Hematopoietic multipotent progenitor cell treated with erythropoietin and hydrocortisone succinate and interleukin-3 and kit ligand, for 4 days (in vitro differentiated cells): ENCODE measurements at regions not wholly inside any gene's neighbourhood (a gene's known extent, or its start where the extent isn't known, plus 50 kb on each side); places are given as distances from the start of the nearest gene placed in this dataset.
"Not testable (repeated sequence)": the region's sequence is repeated elsewhere in the genome, so short reads cannot be mapped to it uniquely, and the experiment has no call there.

ENCODE experiments used
- DNase-seq: peaks from one replicate; pipeline ENCODE4 v3.0.0-alpha.2; 2015

- DNase-seq: not testable (repeated sequence)
These were observed 601.6 kb downstream of the LRRC70 start for GRCh38 chr5:63180190-63180589.

- DNase-seq: no peak
These were observed 597.2 kb downstream of the LRRC70 start for GRCh38 chr5:63175850-63176249.

- DNase-seq: no peak
These were observed 591.9 kb downstream of the LRRC70 start for GRCh38 chr5:63170486-63170885.

DNA sequence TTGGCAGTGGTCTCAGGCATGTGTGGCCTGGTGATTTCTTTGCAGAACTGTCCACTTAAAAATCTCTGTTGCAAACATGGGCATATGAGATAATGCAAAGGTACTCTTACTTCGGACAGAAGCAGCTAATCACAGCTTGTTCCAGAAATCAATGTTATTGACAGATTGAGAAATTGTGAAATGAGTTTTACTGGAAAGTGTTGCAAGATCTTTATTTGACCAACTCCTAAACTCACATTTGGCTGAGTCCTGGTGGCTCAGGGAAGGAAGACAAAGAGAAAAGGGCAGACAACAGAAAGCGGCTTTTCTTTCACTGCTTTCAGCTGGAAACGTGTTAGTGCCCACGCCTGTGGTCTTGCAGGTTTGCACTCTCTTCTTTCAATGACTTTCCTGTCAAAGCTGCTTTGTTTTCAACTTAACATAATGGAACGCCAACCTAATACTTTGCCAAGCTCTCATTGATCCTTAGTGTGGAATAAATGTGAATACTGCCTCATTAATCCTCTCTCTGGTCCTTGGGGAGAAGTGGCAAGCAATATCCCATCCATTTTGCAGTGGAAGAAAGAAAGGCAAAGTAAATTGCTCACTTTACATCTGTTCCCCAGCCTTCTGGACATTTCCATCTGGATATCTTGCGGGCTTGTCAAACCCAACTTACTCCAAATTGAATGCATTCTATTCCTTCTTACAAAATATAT is 586.4 kb downstream of the LRRC70 start:
- no peak for DNase-seq

DNA sequence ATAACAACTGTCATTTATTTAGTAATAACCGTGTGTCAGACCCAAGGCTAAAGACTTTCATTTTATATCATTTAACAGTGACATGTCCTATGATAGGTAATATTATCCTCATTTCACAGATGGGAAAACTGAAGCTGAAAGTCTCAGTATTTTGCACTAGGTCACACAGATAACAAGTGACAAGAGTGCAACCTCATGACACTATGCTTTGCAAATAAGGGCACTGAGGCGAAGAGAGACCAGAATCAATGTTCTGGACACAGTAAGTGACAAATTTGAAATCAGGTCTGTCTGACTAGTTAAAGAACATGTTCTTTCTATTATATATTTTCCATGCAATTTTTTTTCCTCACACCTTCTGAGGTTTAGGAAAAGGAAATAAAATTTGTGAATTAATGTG is 585.7 kb downstream of the LRRC70 start:
- DNase-seq: no peak

DNA sequence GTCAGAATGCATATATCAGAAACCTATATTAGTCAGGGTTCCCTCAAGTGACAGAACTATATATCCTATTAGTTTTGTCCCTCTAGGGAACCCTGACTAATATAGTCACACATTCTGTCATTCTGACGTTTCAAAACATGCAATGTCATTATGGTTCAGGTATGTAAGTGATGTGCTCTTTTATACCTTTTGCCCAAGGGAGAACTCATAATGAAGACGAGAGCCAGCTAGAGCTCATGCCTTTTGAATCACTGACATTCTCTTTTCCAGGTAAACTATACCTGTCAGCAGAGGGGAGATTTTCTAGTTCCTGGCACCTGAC is 576.7 kb downstream of the LRRC70 start:
- DNase-seq: no peak

DNA sequence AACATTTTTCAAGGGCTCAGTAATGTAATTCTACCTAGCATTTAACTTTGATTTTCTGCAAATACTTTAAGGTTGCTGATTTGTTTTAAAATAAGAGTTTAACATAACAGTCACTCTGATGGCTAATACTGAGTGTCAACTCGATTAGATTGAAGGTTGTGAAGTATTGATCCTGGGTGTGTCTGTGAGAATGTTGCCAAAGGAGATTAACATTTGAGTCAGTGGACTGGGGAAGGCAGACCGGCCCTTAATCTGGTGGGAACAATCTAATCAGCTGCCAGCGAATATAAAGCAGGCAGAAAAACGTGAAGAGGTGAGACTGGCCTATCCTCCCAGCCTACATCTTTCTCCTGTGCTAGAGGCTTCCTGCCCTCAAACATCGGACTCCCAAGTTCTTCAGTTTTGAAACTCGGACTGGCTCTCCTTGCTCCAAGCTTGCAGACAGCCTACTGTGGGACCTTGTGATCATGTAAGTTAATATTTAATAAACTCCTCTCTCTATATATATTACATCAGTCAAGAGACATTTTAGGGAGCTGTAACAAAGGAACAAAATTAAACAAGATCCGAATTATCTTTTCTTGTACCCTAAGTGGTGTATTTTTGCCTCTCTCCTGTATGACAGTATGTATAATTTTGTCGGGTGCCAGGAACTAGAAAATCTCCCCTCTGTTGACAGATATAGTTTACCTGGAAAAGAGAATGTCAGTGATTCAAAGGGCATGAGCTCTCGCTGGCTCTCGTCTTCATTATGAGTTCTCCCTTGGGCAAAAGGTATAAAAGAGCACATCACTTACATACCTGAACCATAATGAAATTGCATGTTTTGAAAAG is 576.1 kb downstream of the LRRC70 start:
- no peak for DNase-seq

- DNase-seq: no peak
These were observed 574.3 kb downstream of the LRRC70 start for GRCh38 chr5:63152871-63153270.

GRCh38 chr5:63145167-63145566 is 566.5 kb downstream of the LRRC70 start:
- DNase-seq: no peak

- DNase-seq: no peak
These were observed 563.0 kb downstream of the LRRC70 start for GRCh38 chr5:63141591-63141990.

DNA sequence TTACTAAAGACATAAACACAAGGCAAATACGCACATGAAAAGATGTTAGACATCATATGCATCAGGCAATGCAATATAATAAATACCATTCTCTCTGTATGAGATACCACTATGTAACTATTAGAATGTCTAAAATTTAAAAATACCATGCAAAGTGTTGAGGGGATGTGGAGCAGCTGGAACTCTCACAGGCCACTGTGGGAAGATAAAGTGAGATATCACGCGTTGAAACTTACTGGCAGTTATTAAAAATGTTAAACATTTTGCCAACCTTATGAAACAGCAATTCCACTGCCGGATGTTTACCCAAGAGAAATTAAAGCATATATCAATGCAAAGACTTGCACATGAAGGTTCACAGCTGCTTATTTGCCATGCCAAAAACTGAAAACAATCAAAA is 556.7 kb downstream of the LRRC70 start:
- DNase-seq: no peak

DNA sequence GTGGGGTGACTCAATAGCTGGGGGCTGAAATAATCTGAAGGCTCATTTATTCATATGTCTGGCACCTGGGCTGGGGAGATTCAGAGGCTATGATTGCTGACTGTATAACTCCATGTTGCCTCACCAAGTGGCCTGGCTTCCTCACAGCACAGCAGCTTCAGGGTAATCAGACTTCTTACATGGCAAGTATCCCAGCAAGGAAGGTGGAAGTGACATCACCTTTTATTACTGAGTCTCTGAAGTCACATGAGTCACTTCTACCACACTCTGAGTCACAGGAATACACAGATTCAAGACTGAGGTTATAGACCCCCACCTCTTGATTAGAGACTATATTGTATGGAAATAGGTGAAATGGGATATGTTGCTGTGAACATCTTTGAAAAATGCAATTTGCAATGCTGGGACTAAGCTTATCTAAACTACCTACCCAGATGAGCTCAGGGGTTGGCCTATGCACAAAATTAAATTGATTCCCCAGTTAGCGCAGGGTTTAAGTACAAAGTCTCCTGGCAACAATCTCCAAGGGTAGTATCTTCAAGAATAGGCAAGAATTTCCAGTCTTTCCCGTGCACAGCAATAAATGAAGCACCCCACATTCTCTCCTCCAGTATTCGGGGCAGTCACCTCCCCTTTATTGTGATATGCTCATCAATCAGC is 553.1 kb downstream of the LRRC70 start:
- DNase-seq: no peak

- no peak for DNase-seq
These were observed 550.1 kb downstream of the LRRC70 start for GRCh38 chr5:63128761-63129160.

- no peak for DNase-seq
These were observed 549.4 kb downstream of the LRRC70 start for GRCh38 chr5:63128018-63128417.

DNA sequence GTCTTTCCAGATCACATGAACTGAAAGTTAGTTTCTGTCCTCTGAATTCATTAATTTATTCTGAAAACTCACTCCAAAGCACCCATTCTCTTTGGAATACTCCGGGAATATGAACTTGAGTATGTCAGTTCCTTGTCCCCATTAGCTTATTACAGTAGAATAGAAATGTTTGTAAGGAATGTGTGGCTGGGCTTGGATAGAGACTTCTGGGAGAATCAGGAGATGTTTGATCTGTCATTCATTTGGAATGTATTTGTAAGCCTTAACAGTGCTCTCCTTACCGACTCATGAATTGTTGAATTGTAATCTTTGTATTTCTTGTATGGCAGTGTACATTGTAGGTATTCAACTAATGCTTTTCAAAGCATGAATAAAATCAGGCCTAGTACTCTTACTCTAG is 548.4 kb downstream of the LRRC70 start:
- DNase-seq: no peak

GRCh38 chr5:63125862-63126261 is 547.2 kb downstream of the LRRC70 start:
- peak; percentile 46 for DNase-seq

DNA sequence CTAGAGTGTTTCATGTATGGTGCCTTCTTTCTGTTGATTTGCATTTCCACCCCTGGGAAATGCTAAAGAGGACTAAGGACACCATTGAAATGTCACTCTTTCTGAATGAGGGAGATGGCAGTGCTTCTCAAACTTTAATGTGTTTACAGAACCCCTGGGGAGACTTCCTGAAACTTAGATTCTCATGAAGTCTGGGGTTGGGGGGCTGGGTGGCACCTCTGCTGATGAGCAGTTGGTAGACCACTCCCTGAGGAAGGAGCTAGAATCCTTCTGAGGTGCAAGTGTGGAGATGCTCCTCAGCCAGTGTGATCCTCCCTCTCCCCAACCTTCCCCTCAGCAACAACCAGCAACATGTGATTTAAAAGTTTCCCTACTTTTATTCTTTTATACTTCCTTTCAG is 546.8 kb downstream of the LRRC70 start:
- no peak for DNase-seq

DNA sequence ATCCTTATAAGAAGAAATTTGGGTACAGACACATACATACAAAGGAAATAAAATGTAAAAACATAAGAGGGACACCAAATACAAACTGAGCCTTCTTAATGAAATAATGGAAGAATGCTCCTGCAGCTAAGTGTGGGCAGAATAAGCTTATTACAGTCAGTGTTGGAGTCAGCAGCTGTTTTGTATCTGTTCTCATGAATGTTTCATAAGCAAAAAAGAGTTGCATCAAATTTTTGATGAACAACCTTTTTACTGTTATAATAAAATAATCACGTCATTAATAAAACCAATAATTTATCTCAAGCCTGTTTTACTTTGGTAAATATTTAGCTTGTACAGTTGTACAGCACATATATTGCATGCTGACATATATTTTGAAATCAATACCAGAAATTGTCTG is 545.6 kb downstream of the LRRC70 start:
- no peak for DNase-seq

DNA sequence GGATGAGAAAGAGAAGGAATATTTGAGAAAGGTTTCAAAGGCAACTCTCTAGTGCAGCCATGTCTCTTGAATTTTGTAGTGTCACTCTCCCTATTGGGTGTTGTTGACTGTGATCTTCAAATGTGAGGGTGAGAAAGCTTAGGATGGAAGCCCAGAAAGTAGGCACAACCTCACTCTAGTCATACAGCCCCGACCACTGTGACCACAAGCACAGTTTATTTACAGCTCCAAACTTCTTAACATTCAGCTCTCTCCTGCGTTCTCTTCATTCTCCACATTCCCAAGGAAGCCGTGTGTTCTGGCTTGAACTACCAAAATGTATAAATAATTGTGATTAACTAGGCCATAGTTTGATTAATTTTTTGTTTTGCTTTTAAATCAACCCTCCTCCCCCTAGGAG is 542.9 kb downstream of the LRRC70 start:
- DNase-seq: no peak

DNA sequence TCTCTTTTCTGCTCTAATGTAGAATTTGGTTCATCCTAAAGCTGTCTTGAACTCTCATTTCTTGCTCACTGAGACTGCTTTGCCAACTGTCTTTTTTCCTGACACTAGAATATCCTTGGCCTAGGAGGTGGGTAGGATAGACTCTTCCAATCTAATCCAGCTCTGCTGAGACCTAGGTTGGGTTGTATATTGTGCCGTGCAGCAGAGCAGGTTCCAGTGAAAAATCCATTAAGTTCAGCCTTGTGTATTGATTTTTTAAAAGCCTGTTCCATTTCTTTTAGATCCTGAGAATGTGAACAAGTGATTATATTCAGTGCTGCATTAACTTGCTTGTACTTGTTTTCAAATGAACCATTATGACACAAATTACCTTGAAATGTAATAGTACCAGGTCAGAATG is 539.6 kb downstream of the LRRC70 start:
- no peak for DNase-seq

DNA sequence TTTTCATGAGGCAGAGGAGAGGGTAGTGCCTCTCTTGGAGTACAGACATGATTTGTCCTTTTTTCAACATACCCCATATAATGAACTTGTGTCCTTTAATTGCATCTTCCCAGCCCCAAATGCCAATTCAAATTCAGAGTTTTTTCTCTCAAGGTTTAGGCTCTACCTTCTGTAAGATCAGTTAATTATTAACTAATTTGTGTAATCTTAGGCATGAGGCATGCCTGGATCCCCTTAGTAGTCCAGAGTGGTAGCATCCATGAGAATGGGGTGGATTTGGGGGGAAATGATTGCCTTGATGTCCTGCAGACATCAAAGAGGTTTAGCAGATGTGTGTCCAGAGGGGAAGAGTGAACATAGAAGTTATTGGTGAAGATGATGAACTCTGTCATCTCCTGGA is 533.3 kb downstream of the LRRC70 start:
- DNase-seq: no peak

DNA sequence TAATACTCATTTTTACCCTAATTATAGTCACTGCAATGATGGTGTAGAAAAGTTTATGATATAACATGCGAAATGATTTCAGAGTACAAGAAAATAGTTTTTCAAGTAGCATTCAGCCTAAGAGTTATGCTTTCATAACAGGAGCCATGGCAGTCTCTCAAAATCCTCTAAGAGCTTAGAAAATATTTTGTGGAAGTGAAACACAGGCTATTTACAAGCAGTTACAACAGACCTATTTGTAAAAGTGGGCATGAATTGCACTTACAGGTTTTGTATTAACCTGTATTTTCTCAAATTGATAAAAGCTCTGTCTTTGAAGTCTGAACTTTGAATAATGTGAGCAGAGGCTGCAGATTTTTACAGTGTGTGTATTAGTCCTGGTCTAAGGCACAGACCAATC is 523.3 kb downstream of the LRRC70 start:
- DNase-seq: no peak

DNA sequence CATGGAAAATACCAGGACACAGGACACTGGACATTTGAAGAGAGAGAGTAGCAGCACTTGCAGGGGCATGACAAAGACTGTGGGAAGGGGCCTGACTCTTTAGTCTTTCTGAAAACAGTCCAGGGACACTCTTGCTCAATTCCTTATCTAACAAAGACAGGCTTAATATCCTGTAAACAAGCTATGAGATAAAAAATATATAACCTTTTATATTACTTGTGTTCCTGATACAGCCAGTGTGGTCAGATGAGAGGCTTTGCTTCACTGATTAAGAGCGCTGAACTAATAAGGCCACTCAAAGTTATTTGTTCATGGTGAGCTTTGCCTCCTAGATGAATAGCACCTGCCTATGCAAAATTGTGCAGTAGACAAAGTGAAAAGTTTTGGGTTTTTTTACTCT is 518.7 kb downstream of the LRRC70 start:
- peak; percentile 3 for DNase-seq

DNA sequence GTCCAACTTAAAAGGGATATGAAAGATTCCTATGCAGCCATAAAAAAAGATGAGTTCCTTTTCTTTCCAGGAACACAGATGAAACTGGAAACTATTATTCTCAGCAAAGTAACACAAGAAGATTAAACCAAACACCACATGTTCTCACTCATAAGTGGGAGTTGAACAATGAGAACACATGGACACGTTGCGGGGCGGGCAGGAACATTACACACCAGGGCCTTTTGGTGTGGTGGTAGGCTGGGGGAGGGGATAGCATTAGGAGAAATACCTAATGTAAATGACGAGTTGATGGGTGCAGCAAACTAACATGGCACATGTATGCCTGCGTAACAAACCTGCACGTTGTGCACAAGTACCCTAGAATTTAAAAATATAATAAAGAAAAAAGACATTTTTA is 516.1 kb downstream of the LRRC70 start:
- DNase-seq: no peak
